Right lobe of liver (tissue), 6 donors: ENCODE measurements at regions not wholly inside any gene's neighbourhood (a gene's known extent, or its start where the extent isn't known, plus 50 kb on each side); places are given as distances from the start of the nearest gene placed in this dataset.

Source experiments
- ATAC-seq, 4 donors: fragments of 200-7000 bp; cut with Tn5 transposase; one replicate each; pipeline ENCODE4 v1.9.1; 2020; ENCODE audit warnings: mild to moderate bottlenecking in 4 of 4, moderate library complexity in 4 of 4
- DNase-seq, 3 donors: peaks; one replicate each; pipeline ENCODE4 v3.0.0-alpha.2; 2020
- H3K27ac ChIP-seq, 3 donors: fragments of 200-600 bp; one replicate each; pipeline ENCODE4 v1.8.0; 2022
- H3K27me3 ChIP-seq, 2 donors: fragments of 200-600 bp; one replicate each; pipeline ENCODE4 v1.8.0; 2022
- H3K36me3 ChIP-seq, 4 donors: fragments of 200-600 bp; sonication (generic) in 1 of 4; one replicate each; pipeline versions ENCODE4 v1.5.1 to v1.8.0; 2017 to 2022; ENCODE audit warnings: control low read depth in 1 of 4
- H3K4me1 ChIP-seq, 4 donors: fragments of 200-600 bp; sonication (generic) in 1 of 4; one replicate each; pipeline versions ENCODE4 v1.5.1 to v1.8.0; 2017 to 2022; ENCODE audit warnings: control low read depth in 1 of 4
- H3K4me3 ChIP-seq, 3 donors: fragments of 200-600 bp; one replicate each; pipeline ENCODE4 v1.8.0; 2022
- H3K9me3 ChIP-seq, 4 donors: fragments of 200-600 bp; sonication (generic) in 1 of 4; one replicate each; pipeline versions ENCODE4 v1.5.1 to v1.8.0; 2017 to 2022; ENCODE audit warnings: control low read depth in 1 of 4
- POLR2A ChIP-seq: fragments of 450-650 bp; IDR thresholded peaks from one replicate; pipeline ENCODE4 v1.6.1; 2017; ENCODE audit warnings: antibody characterized with exemption, mild to moderate bottlenecking
- WGBS: methylation state at CpG from one replicate; pipeline ENCODE4 v1.1.6; 2018; ENCODE audit warnings: low coverage, low lambda C conversion rate; ENCODE audit not compliant: insufficient coverage; ENCODE audit errors: missing lambda C conversion rate; 5-methylcytosine and 5-hydroxymethylcytosine counted together
- intact Hi-C, 2 donors: fragments of 100-400 bp; cut with DNase I; formaldehyde crosslinking; loops; one replicate each; pipeline versions ENCODE4 v1.11.2 to v1.14.1; 2022
- TF ChIP-seq, protein P1 (sequence below), 4 donors: fragments of 200-600 bp in 3 of 4; fragments of 450-650 bp in 1 of 4; IDR thresholded peaks; one replicate each; pipeline versions ENCODE4 v1.5.1 to v1.8.0; 2016 to 2022; ENCODE audit warnings: antibody characterized with exemption in 4 of 4, mild to moderate bottlenecking in 2 of 4
- donor health status: DM: no; HTN: yes; CAD: no.
- donor health status: DM: no; HTN: no; CAD: no.
- donor health status: DM: no; HTN: no; CAD: no.
- donor health status: DM: no; HTN: yes; CAD: no.
- donor health status: DM: no; HTN: yes; CAD: no.

DNA sequence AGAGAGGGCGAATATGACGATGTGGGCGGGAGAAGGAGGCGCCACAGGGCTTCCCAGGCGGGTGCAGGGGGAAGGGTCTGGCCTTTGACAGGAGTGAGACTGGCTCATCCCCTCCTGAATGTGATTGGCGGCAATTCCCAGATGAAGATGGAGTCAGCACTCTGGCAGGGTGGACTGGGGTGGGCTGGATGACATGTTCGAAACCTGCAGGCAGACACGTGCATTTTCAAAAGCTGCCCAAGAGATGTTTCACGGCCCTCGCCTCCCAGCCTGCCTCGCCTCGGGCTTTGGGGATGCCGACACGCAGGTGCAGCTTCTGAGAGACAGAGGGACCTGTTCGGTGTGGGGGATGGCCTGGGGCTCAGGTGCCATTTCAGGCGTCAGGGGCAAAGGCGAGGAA, 66.8 kb upstream of the AFDN start:
- ATAC-seq (no peak), DNase-seq (no peak)
- TF ChIP-seq, protein P1, sequence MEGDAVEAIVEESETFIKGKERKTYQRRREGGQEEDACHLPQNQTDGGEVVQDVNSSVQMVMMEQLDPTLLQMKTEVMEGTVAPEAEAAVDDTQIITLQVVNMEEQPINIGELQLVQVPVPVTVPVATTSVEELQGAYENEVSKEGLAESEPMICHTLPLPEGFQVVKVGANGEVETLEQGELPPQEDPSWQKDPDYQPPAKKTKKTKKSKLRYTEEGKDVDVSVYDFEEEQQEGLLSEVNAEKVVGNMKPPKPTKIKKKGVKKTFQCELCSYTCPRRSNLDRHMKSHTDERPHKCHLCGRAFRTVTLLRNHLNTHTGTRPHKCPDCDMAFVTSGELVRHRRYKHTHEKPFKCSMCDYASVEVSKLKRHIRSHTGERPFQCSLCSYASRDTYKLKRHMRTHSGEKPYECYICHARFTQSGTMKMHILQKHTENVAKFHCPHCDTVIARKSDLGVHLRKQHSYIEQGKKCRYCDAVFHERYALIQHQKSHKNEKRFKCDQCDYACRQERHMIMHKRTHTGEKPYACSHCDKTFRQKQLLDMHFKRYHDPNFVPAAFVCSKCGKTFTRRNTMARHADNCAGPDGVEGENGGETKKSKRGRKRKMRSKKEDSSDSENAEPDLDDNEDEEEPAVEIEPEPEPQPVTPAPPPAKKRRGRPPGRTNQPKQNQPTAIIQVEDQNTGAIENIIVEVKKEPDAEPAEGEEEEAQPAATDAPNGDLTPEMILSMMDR (IDR thresholded peaks at IDR 0.05) = no peak
- TF ChIP-seq POLR2A = no peak
- intact Hi-C loops = no loop called here
- Histone ChIP-seq H3K4me1 (peaks cover 0 to 37% (median 16%) of the 10 kb centered on the region in 4 donors), H3K9me3 (no peaks in the 10 kb centered on the region), H3K27me3 (no peaks in the 10 kb centered on the region), H3K36me3 (no peaks in the 10 kb centered on the region), H3K27ac (no peak overlapping the region), H3K4me3 (no peak overlapping the region)
- WGBS = 88% methylated on average over 7 of the region's 17 CpGs

DNA sequence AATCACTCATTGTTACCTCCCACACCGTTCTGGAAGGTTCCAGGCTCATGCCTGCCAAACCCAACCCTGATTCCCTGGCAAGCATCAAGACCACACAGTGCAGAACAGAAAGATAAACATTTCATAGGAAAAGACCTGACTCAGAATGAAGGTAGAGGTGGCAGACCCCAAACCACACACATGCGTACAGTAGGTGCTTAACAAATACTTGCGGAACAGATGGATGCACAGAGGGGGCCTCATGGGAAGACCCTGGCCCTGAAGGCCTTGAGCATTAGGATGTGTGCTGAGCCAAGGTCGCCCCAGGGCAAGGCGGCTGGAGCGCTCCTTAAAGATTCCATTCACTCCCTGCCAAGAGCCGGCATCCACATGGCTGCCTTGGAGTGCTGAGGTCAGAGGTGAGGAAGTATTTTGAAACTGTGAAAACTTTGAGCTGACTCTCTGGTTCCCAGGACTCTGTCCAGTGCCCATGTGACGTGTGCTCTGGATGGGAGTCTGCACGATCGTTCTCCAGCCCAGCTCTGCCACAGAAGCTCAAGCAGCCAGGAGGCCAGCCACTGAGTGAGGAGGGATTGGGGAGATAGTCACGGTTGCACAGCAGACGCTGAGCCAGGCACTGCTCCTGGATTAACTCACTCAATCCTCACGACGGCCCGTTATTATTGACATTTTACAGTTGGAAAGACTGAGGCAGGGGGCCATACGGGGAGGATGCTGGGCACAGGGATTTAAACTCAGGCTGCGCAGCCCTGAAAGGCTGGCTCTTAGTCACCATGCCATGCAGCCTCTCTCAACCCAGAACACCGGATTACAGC, 65.5 kb upstream of the AFDN start:
- Histone ChIP-seq H3K27me3 (no peaks in the 10 kb centered on the region), H3K4me3 (no peak overlapping the region), H3K27ac (peak overlapping the region; percentile 1 to 63 (median 57)), H3K9me3 (no peaks in the 10 kb centered on the region), H3K4me1 (peaks cover 0 to 45% (median 20%) of the 10 kb centered on the region in 4 donors), H3K36me3 (no peaks in the 10 kb centered on the region)
- intact Hi-C loops = no loop called here
- WGBS = 26% methylated on average over 13 of the region's 18 CpGs
- peak; percentile 64 to 86 (median 85) for DNase-seq
- ATAC-seq = peak; percentile 82 to 87 (median 83)
- peak; percentile 36 for TF ChIP-seq POLR2A
- TF ChIP-seq, protein P1 (IDR thresholded peaks at IDR 0.05) = no peak

DNA sequence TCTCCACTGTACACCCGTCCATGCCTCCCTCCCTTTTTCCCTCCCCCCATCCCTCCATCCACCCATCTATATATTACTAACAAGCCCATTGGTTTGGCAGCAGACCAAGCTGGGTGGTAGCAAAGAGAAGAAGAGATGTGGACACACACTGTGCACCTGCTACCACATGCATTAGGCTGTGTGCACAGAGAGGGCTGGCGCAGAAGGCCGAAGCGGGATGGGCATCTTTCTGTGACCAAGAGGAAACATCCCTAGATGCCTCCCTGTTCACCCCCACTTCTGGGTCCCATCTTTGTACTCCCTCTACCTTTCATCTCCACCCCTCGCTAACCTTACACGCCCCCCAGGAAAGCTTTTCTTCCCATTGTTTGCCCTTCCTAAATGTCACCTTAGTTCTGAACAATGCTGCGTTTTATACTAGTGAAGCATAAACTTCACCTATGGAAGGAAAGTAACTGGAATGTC, 64.9 kb upstream of the AFDN start:
- no peak overlapping the region for H3K4me3 ChIP-seq
- DNase-seq (no peak), ATAC-seq (peak in 1 of 4 donors; percentile 6)
- no peaks in the 10 kb centered on the region for H3K9me3 ChIP-seq
- WGBS = 24% methylated on average over 4 of the region's 7 CpGs
- H3K4me1 ChIP-seq = peaks cover 0 to 45% (median 20%) of the 10 kb centered on the region in 4 donors
- TF ChIP-seq, protein P1 (IDR thresholded peaks at IDR 0.05) = no peak
- TF ChIP-seq POLR2A = no peak
- H3K27ac ChIP-seq = peak overlapping the region; percentile 16 to 63 (median 57)
- no peaks in the 10 kb centered on the region for H3K27me3 ChIP-seq
- H3K36me3 ChIP-seq = no peaks in the 10 kb centered on the region
- intact Hi-C loops = no loop called here

DNA sequence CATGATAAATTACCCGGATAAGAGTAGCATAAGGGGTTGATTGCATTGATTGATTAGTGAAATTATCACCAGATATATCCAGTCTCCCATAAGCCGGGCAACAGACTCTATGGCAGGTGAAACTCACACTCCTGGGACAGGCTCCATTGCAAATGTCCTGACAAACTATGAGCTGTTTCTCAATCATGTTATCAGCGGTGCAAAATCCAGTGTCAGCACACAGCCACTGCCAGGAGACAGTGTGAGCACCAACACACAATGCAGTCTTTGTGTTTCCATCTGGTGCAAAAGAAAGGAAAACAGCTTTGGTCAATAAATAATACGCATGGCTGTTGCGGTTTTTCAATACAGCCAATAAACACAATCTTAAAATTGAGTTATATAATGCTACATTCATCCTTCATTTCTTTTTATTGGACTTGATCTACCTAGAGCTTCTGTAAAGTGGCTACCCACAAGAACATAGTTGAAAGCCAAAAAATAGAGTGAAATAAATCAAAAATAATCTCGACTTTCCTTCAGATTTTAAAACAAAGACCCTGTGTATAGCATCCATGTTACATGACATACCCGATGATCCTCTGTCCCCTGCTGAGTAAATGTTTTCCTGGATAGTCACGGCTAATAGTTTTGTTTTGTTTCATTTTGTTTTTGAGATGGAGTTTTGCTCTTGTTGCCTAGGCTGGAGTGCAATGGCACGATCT, 64.3 kb upstream of the AFDN start:
- no peaks in the 10 kb centered on the region for H3K36me3 ChIP-seq
- peak; percentile 38 to 84 (median 73) for DNase-seq
- H3K9me3 ChIP-seq = no peaks in the 10 kb centered on the region
- peak overlapping the region; percentile 16 to 63 (median 57) for H3K27ac ChIP-seq
- intact Hi-C loops = no loop called here
- WGBS = 31% methylated on average over 9 of the region's 9 CpGs
- ATAC-seq = peak; percentile 74 to 80 (median 80)
- peaks cover 0 to 45% (median 20%) of the 10 kb centered on the region in 4 donors for H3K4me1 ChIP-seq
- TF ChIP-seq POLR2A = no peak
- TF ChIP-seq, protein P1 (IDR thresholded peaks at IDR 0.05) = no peak
- no peak overlapping the region for H3K4me3 ChIP-seq
- H3K27me3 ChIP-seq = no peaks in the 10 kb centered on the region
